ENCODE measurements at regions not wholly inside any gene's neighbourhood (a gene's known extent, or its start where the extent isn't known, plus 50 kb on each side); places are given as distances from the start of the nearest gene placed in this dataset.
A peak's percentile ranks its signal among the peaks of the same experiment; 100 is the strongest.

GRCh38 chr6:14880052-14880451 is 365.8 kb upstream of the JARID2 start:
- Mint-ChIP-seq H3K36me3 (no peaks in the 10 kb centered on the region), H3K9me3 (no peaks in the 10 kb centered on the region), H3K4me1 (peaks cover 23 to 34% of the 10 kb centered on the region in 2 donors), H3K27me3 (ENCODE audit: low read depth in 2 of 2) (no peaks in the 10 kb centered on the region), H3K4me3 (no peak overlapping the region), H3K27ac (peak overlapping the region in 1 of 2 donors; percentile 7)
- intact Hi-C loops (cut with micrococcal nuclease): no loop called here
- Histone ChIP-seq H3K4me1 (ENCODE audit: control insufficient read depth, insufficient read depth, low read length) (peaks cover 16% of the 10 kb centered on the region), H3K9me3 (ENCODE audit: control insufficient read depth, insufficient read depth, low read length) (no peaks in the 10 kb centered on the region), H3K36me3 (ENCODE audit: control insufficient read depth, insufficient read depth, low read length) (no peaks in the 10 kb centered on the region), H3K27ac (ENCODE audit: low read length) (no peak overlapping the region), H3K27me3 (ENCODE audit: control insufficient read depth, insufficient read depth, low read length) (no peaks in the 10 kb centered on the region), H3K4me3 (ENCODE audit: low read length) (no peak overlapping the region)
- ATAC-seq: no peak
- WGBS (ENCODE audit: insufficient coverage): 96% methylated on average over 9 of the region's 9 CpGs
- TF ChIP-seq CTCF (IDR thresholded peaks at IDR 0.05): no peak
- no peak for DNase-seq

GRCh38 chr6:14880677-14881076 is 365.2 kb upstream of the JARID2 start:
- Mint-ChIP-seq H3K27ac (peak overlapping the region in 1 of 2 donors; percentile 7), H3K36me3 (no peaks in the 10 kb centered on the region), H3K4me3 (no peak overlapping the region), H3K4me1 (peaks cover 19 to 31% of the 10 kb centered on the region in 2 donors), H3K27me3 (ENCODE audit: low read depth in 2 of 2) (no peaks in the 10 kb centered on the region), H3K9me3 (no peaks in the 10 kb centered on the region)
- Histone ChIP-seq H3K27me3 (ENCODE audit: control insufficient read depth, insufficient read depth, low read length) (no peaks in the 10 kb centered on the region), H3K36me3 (ENCODE audit: control insufficient read depth, insufficient read depth, low read length) (no peaks in the 10 kb centered on the region), H3K27ac (ENCODE audit: low read length) (no peak overlapping the region), H3K4me1 (ENCODE audit: control insufficient read depth, insufficient read depth, low read length) (peaks cover 16% of the 10 kb centered on the region), H3K9me3 (ENCODE audit: control insufficient read depth, insufficient read depth, low read length) (no peaks in the 10 kb centered on the region), H3K4me3 (ENCODE audit: low read length) (no peak overlapping the region)
- no peak for DNase-seq
- ATAC-seq: no peak
- 78% methylated on average over 3 of the region's 3 CpGs for WGBS (ENCODE audit: insufficient coverage)
- no peak for TF ChIP-seq CTCF (IDR thresholded peaks at IDR 0.05)
- intact Hi-C loops (cut with micrococcal nuclease): no loop called here

- no peaks in the 10 kb centered on the region for H3K9me3 ChIP-seq (ENCODE audit: control insufficient read depth, insufficient read depth, low read length)
- Mint-ChIP-seq H3K27ac (peak overlapping the region in 1 of 2 donors; percentile 7), H3K4me3 (no peak overlapping the region), H3K4me1 (peaks cover 12 to 24% of the 10 kb centered on the region in 2 donors), H3K36me3 (no peaks in the 10 kb centered on the region), H3K27me3 (ENCODE audit: low read depth in 2 of 2) (no peaks in the 10 kb centered on the region), H3K9me3 (no peaks in the 10 kb centered on the region)
- no peak for ATAC-seq
- H3K27me3 ChIP-seq (ENCODE audit: control insufficient read depth, insufficient read depth, low read length): no peaks in the 10 kb centered on the region
- 98% methylated on average over 3 of the region's 4 CpGs for WGBS (ENCODE audit: insufficient coverage)
- no peak for DNase-seq
- intact Hi-C loops (cut with micrococcal nuclease): no loop called here
- no peak overlapping the region for H3K4me3 ChIP-seq (ENCODE audit: low read length)
- peaks cover 16% of the 10 kb centered on the region for H3K4me1 ChIP-seq (ENCODE audit: control insufficient read depth, insufficient read depth, low read length)
- H3K27ac ChIP-seq (ENCODE audit: low read length): no peak overlapping the region
- no peaks in the 10 kb centered on the region for H3K36me3 ChIP-seq (ENCODE audit: control insufficient read depth, insufficient read depth, low read length)
- TF ChIP-seq CTCF (IDR thresholded peaks at IDR 0.05): no peak
Measured at GRCh38 chr6:14881398-14881797, 364.5 kb upstream of the JARID2 start.

GRCh38 chr6:14882394-14883026 is 363.4 kb upstream of the JARID2 start:
- H3K4me1 ChIP-seq (ENCODE audit: control insufficient read depth, insufficient read depth, low read length): peaks cover 6% of the 10 kb centered on the region
- H3K27ac Mint-ChIP-seq: no peak overlapping the region
- intact Hi-C loops (cut with micrococcal nuclease): no loop called here

More at GRCh38 chr6:14882394-14883026, 363.4 kb upstream of the JARID2 start:
- H3K4me3 ChIP-seq (ENCODE audit: low read length): no peak overlapping the region
- no peaks in the 10 kb centered on the region for H3K36me3 Mint-ChIP-seq
- no peaks in the 10 kb centered on the region for H3K9me3 Mint-ChIP-seq
- H3K27ac ChIP-seq (ENCODE audit: low read length): no peak overlapping the region
- WGBS (ENCODE audit: insufficient coverage): 90% methylated on average over 9 of the region's 9 CpGs
- DNase-seq (no peak), ATAC-seq (no peak)
- no peaks in the 10 kb centered on the region for H3K9me3 ChIP-seq (ENCODE audit: control insufficient read depth, insufficient read depth, low read length)
- H3K27me3 Mint-ChIP-seq (ENCODE audit: low read depth in 2 of 2): no peaks in the 10 kb centered on the region
- no peaks in the 10 kb centered on the region for H3K36me3 ChIP-seq (ENCODE audit: control insufficient read depth, insufficient read depth, low read length)
- no peaks in the 10 kb centered on the region for H3K27me3 ChIP-seq (ENCODE audit: control insufficient read depth, insufficient read depth, low read length)
- TF ChIP-seq CTCF (IDR thresholded peaks at IDR 0.05): no peak
- H3K4me3 Mint-ChIP-seq: no peak overlapping the region
- H3K4me1 Mint-ChIP-seq: peaks cover under 1 to 13% of the 10 kb centered on the region in 2 donors
